HG03025 (cell line): ENCODE measurements at regions not wholly inside any gene's neighbourhood (a gene's known extent, or its start where the extent isn't known, plus 50 kb on each side); places are given as distances from the start of the nearest gene placed in this dataset.
"Not testable (repeated sequence)": the region's sequence is repeated elsewhere in the genome, so short reads cannot be mapped to it uniquely, and the experiment has no call there.

ENCODE experiments used
- ATAC-seq: cut with Tn5 transposase; IDR thresholded peaks from one replicate; pipeline ENCODE4 v1.9.1; 2021; ENCODE audit warnings: mild to moderate bottlenecking, moderate library complexity; ENCODE audit not compliant: unreplicated experiment, low FRiP score

- no peak for ATAC-seq
Observed at GRCh38 chr17:72561266-72561665, 440.4 kb downstream of the SOX9 start.

DNA sequence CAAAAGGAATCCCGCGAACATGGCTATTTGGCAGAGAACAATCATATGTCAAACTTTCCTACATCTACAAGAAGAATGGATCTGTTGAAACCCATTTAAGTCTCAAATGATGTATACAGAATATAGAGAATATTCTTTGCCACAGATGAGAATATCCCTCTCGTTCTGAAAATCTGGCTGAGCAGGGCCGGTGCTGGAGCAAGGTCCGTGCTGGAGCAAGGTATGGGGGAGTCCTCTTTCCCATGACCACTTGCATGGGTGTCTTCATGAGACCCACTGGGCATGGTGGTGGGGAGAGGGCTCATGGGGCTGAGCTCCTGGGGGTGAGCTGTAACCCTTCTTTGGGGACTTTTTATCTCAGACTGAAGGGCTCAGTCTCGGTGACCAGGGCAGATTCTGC is 440.9 kb downstream of the SOX9 start:
- no peak for ATAC-seq

DNA sequence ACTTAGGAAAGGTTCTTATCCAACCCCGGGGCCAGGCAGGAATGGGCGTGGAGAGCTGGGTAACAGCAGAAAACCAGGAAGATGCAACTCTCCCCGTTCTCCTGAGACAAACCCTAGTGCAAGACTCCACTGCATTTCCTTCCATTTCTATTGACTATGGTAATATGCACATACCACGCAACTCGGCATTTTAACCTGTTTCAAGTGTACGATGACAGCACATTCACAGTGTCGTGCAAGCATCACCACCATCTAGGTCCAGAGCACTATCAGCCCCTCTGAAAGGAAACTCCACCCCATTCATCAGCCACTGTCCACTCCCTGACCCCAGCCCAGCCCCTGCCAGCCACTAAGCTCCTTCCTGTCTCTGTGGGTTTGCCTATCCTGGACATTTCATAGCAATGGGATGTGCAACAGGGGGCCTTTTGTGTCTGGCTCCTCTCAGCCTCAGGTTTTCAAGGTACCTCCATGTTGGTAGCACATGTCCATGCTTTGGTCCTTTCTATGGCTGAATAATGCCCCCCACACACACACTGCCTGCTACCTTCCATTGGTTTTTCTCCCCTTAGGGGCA is 441.9 kb downstream of the SOX9 start:
- ATAC-seq = no peak

GRCh38 chr17:72563952-72564351 is 443.1 kb downstream of the SOX9 start:
- no peak for ATAC-seq

DNA sequence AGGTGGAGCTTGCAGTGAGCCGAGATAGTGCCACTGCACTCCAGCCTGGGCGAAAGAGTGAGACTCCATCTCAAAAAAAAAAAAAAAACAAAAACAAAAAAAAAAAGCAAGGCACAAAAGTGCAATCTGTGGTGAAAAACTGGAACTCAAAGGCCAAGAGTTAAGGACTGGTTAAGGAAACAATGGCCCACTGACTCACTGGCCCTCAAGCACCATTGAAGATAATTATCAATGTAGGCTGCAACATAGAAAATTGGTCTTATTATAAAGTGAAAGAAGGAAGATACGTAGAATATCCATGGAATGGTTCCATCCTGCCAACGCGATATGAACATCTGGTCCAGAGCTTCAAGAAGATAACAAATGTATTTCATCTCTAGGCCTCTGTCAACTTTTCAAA is 444.2 kb downstream of the SOX9 start:
- ATAC-seq = no peak

DNA sequence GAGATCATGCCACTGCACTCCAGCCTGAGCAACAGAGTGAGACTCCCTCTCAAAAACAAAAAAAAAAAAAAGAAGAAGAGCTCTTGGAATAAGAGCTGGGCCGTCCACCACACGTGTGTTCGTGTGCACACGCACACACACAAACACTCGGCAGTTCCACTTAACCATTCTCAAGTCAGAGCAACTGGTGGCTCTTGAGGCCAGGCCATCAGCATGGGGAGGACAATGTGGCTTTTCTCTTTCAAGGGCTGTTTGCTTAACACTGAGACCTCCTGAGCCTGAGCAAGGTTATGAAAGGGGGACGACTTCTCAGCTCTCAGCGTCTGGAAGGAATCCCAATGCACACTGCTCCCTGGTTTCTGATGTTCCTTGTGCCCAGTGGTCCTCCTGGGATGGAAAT is 444.9 kb downstream of the SOX9 start:
- no peak for ATAC-seq

DNA sequence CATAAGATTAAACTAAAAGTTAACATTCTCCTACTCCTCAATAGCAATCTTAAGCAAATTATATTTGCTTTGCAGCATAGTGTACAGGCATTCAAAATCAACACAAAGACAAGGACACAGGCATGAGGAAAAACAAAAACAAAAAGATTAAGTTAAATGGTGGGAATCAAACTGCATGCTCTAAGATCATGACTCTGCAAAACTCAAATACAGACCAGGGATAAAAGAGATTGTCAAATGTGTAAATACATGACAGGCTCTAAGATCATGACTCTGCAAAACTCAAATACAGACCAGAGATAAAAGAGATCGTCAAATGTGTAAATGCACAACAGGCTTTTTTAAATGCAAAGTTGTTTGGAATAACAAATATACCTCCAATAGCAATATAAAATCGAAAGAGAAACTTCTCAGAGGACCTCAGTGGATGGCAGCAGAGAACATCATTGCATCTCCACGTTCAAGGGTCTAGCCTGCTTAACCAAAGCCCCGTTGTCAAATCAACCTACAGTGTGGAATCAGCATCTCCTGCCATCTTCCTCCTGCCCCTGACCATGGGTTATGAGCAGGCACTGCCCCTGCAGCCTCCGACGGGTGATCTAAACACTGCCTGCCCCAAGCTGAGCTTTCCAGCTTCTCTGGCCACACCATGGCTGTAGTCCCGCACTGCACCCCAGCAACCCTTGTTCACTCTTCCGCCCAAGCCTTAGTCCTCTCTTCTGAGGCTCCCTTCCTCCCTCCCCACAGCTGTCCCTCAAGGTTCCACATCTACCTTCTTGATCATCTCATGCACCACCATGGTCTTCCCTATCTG is 446.1 kb downstream of the SOX9 start:
- no peak for ATAC-seq

- no peak for ATAC-seq
Observed at GRCh38 chr17:72567774-72568173, 447.0 kb downstream of the SOX9 start.

GRCh38 chr17:72569148-72569946 is 448.5 kb downstream of the SOX9 start:
- ATAC-seq = no peak

DNA sequence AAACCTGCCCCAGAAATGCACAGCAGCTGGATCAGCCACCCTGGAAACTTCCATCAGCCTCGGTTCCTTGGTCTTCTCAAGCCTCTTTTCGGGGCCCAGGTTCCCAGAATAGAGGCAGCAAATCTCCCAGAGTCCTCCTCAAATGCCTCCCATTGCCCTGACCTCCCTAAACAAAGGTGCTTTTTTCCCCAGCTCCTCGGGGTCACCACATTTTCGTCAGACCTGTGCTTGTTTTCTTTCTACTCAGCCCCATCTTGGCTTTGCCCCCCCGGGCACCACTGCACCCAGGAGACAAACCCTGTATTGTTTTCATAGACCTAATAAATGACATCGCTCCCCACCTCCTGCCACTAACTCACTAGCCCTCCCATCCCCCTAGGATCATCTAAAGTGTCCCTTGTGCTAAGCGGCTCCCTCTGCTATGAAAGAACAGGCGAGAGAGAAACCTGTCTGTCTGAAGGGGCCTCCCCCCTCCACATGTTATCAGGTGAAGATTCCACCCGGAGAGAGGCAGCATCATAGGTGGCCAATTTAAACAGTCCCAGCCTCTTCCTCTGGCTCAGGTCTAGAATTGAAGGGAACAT is 451.1 kb downstream of the SOX9 start:
- no peak for ATAC-seq

GRCh38 chr17:72572604-72573491 is 452.0 kb downstream of the SOX9 start:
- ATAC-seq = no peak

GRCh38 chr17:72573492-72573801 is 452.6 kb downstream of the SOX9 start:
- ATAC-seq = not testable (repeated sequence)

DNA sequence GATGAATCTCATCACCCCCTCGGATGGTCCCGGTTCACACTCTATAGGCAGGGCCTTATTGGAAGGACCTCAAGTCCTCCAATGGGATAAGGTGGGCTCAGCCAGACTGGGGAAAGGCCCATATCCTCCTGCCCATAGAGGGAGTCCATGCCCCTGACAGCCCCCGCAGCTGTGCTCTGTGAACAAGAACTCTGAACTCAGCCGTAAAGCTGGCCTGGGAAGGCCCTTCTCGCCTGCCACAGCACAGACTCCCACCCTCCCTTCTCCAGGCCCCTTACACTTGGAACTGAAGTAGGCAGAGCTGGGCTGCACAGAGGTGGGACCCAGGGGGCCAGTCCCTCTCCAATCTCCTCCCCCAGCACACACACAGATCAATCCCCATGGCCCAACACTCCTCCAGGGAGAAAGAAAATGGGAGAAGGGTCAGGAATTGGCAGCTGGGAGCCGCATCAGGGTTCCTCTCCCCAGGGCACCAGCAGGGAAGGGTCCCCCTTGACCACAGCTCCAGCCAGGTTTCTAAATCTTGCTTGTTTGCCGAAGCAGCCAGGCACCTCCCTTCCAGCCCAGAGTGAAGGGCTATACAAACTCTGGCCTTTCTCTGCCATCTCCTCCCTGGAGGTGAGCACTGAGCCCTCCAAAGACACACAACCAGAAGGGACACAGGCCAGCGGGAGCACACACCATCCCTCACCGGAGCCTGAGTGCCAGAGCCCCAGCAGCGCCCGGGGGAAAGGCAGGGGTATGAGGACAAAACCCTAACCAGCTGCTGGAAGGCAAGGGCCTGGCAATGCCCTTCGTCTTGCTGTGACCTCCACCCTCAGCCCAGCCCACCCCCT is 454.1 kb downstream of the SOX9 start:
- ATAC-seq = no peak

- no peak for ATAC-seq
Observed at GRCh38 chr17:72575542-72576233, 454.9 kb downstream of the SOX9 start.

DNA sequence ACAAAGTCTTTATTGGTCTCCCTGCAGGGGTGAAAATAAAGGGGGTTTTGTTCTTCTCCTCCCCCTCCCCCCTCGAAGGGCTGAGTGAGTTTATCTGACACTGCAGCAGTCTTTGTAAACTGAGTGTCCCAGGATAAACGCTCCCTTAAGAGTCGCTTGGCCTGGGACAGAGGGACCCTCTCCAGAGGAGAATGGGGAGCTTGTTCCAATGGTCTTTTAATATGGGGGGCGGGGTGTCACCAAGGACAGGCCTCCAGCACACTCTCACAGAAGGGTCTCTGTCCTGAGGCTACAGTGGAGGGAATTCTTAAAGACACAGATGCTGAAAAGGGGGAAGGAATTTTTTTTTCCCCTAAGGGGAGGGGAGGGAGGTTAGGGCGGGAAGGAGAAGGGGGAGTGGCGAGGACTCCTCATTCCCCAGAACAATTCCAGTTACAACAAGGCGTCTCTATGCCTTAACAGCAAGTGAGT is 455.5 kb downstream of the SOX9 start:
- no peak for ATAC-seq

- ATAC-seq = no peak
Observed at GRCh38 chr17:72578817-72579470, 458.1 kb downstream of the SOX9 start.

DNA sequence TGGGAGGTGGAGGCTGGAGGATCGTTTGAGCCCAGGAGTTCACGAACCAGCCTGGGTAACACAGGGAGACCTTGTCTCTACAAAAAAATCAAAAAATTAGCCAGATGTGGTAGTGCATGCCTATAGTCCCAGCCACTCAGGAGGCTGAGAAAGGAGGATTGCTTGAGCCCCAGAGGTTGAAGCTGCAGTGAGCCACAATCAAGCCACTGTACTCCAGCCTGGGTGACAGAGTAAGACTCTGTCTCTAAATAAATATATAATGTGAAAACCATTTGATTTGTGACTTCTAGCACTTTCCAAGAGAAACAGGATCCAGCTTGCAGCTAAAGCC is 459.1 kb downstream of the SOX9 start:
- ATAC-seq = no peak

- ATAC-seq = no peak
Observed at GRCh38 chr17:72580321-72581127, 459.7 kb downstream of the SOX9 start.
